K562 (cell line): ENCODE measurements at regions not wholly inside any gene's neighbourhood (a gene's known extent, or its start where the extent isn't known, plus 50 kb on each side); places are given as distances from the start of the nearest gene placed in this dataset.

Experiments used
- CBX1 ChIP-seq: sonication (generic); IDR thresholded peaks from 2 replicates; pipeline ENCODE4 v1.6.1; 2016; ENCODE audit warnings: antibody characterized with exemption, low read depth, mild to moderate bottlenecking
- CTBP1 ChIP-seq: fragments of 450-650 bp; IDR thresholded peaks from 2 replicates; pipeline ENCODE4 v1.6.1; 2016; ENCODE audit warnings: borderline replicate concordance
- GATAD2A ChIP-seq: fragments of 450-650 bp; IDR thresholded peaks from 2 replicates; pipeline ENCODE4 v1.6.1; 2017
- NR1H2 ChIP-seq: sonication (generic); formaldehyde crosslinking; IDR thresholded peaks from 2 replicates; pipeline ENCODE4 v1.4.0; 2020; ENCODE audit warnings: mild to moderate bottlenecking, missing genetic modification reagents
- SETDB1 ChIP-seq: IDR thresholded peaks from one replicate; pipeline ENCODE4 v1.6.1; 2012; ENCODE audit warnings: low read length, control low read depth, inconsistent platforms
- SIN3B ChIP-seq: fragments of 450-650 bp; IDR thresholded peaks from 2 replicates; pipeline ENCODE4 v1.6.1; 2017; ENCODE audit warnings: low read depth, mild to moderate bottlenecking, moderate library complexity
- ZFX ChIP-seq: sonication (generic); formaldehyde crosslinking; IDR thresholded peaks from 2 replicates; pipeline ENCODE4 v1.8.0; 2022; ENCODE audit warnings: mild to moderate bottlenecking, missing genetic modification reagents, moderate library complexity
- ZSCAN29 ChIP-seq: fragments of 450-650 bp; IDR thresholded peaks from 2 replicates; pipeline ENCODE4 v1.6.1; 2017
- TF ChIP-seq, protein P1 (sequence below): sonication (generic); formaldehyde crosslinking; IDR thresholded peaks from 2 replicates; pipeline ENCODE4 v1.5.0; 2020; ENCODE audit warnings: missing genetic modification reagents

DNA sequence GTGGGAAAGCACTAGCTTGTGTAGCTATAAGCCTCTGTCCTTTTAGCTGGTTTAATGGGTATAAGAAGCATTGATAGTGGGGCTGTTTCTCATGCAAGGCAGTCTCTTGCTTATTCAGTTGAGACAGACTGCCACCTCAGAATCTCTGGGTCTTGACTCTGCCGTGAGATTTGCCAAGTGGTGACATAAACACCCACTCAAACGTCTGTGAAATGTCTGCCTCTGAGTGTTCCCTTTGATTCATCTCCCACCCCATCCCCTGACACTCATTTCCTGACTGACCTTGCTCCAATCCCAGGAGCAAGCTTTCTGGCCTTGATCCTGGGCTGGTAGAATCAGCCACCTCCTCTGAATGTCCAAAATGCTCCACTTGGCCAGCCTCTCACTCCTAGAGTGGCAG lies 141.9 kb upstream of the RBMS1 start:
- TF ChIP-seq GATAD2A = no peak
- TF ChIP-seq, protein P1, sequence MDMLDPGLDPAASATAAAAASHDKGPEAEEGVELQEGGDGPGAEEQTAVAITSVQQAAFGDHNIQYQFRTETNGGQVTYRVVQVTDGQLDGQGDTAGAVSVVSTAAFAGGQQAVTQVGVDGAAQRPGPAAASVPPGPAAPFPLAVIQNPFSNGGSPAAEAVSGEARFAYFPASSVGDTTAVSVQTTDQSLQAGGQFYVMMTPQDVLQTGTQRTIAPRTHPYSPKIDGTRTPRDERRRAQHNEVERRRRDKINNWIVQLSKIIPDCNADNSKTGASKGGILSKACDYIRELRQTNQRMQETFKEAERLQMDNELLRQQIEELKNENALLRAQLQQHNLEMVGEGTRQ (CRISPR knock-in tag) = no peak
- TF ChIP-seq CBX1 = no peak
- no peak for TF ChIP-seq SETDB1
- TF ChIP-seq ZFX = no peak
- no peak for TF ChIP-seq ZSCAN29
- no peak for TF ChIP-seq CTBP1
- TF ChIP-seq SIN3B = no peak
- TF ChIP-seq NR1H2 = no peak
